IMR-90 (cell line): ENCODE measurements at regions not wholly inside any gene's neighbourhood (a gene's known extent, or its start where the extent isn't known, plus 50 kb on each side); places are given as distances from the start of the nearest gene placed in this dataset.

Experiments used
- ATAC-seq: fragments of 200-7000 bp; cut with Tn5 transposase; 2 replicates; pipeline ENCODE4 v1.9.1; 2020; ENCODE audit warnings: low read depth, mild to moderate bottlenecking, moderate library complexity
- BruUV-seq: library from RNA; stranded (reverse); fragments of 400-500 nt; replicated peaks from 2 replicates; lab custom pipeline; 2021; lab: Mats Ljungman, UMichigan
- CTCF ChIA-PET: fragments of 300-600 bp; formaldehyde crosslinking; extraction: SDS; loops from one replicate; lab custom pipeline; 2021; ENCODE audit warnings: antibody characterized with exemption; lab: Yijun Ruan, JAX
- POLR2A ChIA-PET: fragments of 300-600 bp; sonication (Branson Sonifier 250); formaldehyde crosslinking; loops from one replicate; lab custom pipeline; 2022; ENCODE audit warnings: antibody characterized with exemption; ENCODE audit not compliant: unreplicated experiment; lab: Charles Lee
- DNase-seq: peaks from one replicate; pipeline ENCODE4 v3.0.0; 2013
- H2AFZ ChIP-seq: replicated peaks from 2 replicates; pipeline ENCODE3; 2013; ENCODE audit warnings: low read length, mild to moderate bottlenecking; ENCODE audit not compliant: poor library complexity
- H2AK5ac ChIP-seq: 2 replicates; pipeline ENCODE4 v1.6.1; 2013; ENCODE audit warnings: low read depth, low read length, inconsistent platforms
- H2AK9ac ChIP-seq: replicated peaks from 2 replicates; pipeline ENCODE3; 2013; ENCODE audit warnings: mild to moderate bottlenecking, low read depth, low read length, moderate library complexity; ENCODE audit not compliant: poor library complexity
- H2BK120ac ChIP-seq: 2 replicates; pipeline ENCODE4 v1.6.1; 2013; ENCODE audit warnings: low read depth, low read length, inconsistent platforms
- H2BK15ac ChIP-seq: 3 replicates; pipeline ENCODE4 v1.6.1; 2013; ENCODE audit warnings: low read depth, low read length, inconsistent platforms
- H2BK20ac ChIP-seq: 2 replicates; pipeline ENCODE4 v1.6.1; 2013; ENCODE audit warnings: low read depth, mild to moderate bottlenecking, inconsistent platforms, low read length, moderate library complexity
- H2BK5ac ChIP-seq: 2 replicates; pipeline ENCODE4 v1.6.1; 2013; ENCODE audit warnings: mild to moderate bottlenecking, low read depth, low read length, inconsistent platforms; ENCODE audit not compliant: poor library complexity, severe bottlenecking
- H3K14ac ChIP-seq: replicated peaks from 2 replicates; pipeline ENCODE4 v1.6.1; 2013; ENCODE audit warnings: low read depth, low read length, inconsistent platforms
- H3K18ac ChIP-seq: 2 replicates; pipeline ENCODE4 v1.6.1; 2013; ENCODE audit warnings: low read depth, low read length, control low read depth
- H3K23ac ChIP-seq: 2 replicates; pipeline ENCODE4 v1.6.1; 2013; ENCODE audit warnings: low read depth, low read length, inconsistent platforms
- H3K27ac ChIP-seq: 2 replicates; pipeline ENCODE4 v1.5.1; 2013; ENCODE audit warnings: mild to moderate bottlenecking, control low read depth, low read length; ENCODE audit not compliant: insufficient read depth
- H3K27me3 ChIP-seq: 2 replicates; pipeline ENCODE4 v1.6.1; 2013; ENCODE audit warnings: low read length; ENCODE audit not compliant: control insufficient read depth, insufficient read depth
- H3K36me3 ChIP-seq: 2 replicates; pipeline ENCODE4 v1.6.1; 2013; ENCODE audit warnings: low read length, mixed read lengths; ENCODE audit not compliant: control insufficient read depth, insufficient read depth
- H3K4ac ChIP-seq: 2 replicates; pipeline ENCODE4 v1.6.1; 2013; ENCODE audit warnings: low read depth, low read length, inconsistent platforms
- H3K4me1 ChIP-seq: 2 replicates; pipeline ENCODE4 v1.6.1; 2013; ENCODE audit warnings: low read length, mixed read lengths; ENCODE audit not compliant: control insufficient read depth, insufficient read depth
- H3K4me2 ChIP-seq: 2 replicates; pipeline ENCODE4 v1.6.1; 2013; ENCODE audit warnings: low read depth, mild to moderate bottlenecking, control low read depth, low read length, moderate library complexity
- H3K4me3 ChIP-seq: 2 replicates; pipeline ENCODE4 v1.5.1; 2013; ENCODE audit warnings: low read depth, mild to moderate bottlenecking, control low read depth, low read length, moderate library complexity; ENCODE audit not compliant: insufficient read depth
- H3K56ac ChIP-seq: 2 replicates; pipeline ENCODE4 v1.6.1; 2013; ENCODE audit warnings: low read length, inconsistent platforms; ENCODE audit not compliant: insufficient read depth; ENCODE audit errors: extremely low read depth
- H3K79me1 ChIP-seq, 2 experiments: 2 replicates each; pipeline ENCODE4 v1.6.1; 2013; ENCODE audit warnings: low read length in 2 of 2, inconsistent platforms in 1 of 2, low read depth in 1 of 2
- H3K9ac ChIP-seq: 2 replicates; pipeline ENCODE4 v1.6.1; 2013; ENCODE audit warnings: low read depth, low read length, control low read depth
- H3K9me1 ChIP-seq: 2 replicates; pipeline ENCODE4 v1.6.1; 2013; ENCODE audit warnings: low read length, inconsistent platforms; ENCODE audit not compliant: insufficient read depth
- H3K9me3 ChIP-seq: 2 replicates; pipeline ENCODE4 v1.6.1; 2013; ENCODE audit warnings: low read length; ENCODE audit not compliant: control insufficient read depth, insufficient read depth
- H4K20me1 ChIP-seq: 2 replicates; pipeline ENCODE4 v1.6.1; 2013; ENCODE audit warnings: low read length, inconsistent platforms; ENCODE audit not compliant: insufficient read depth
- H4K5ac ChIP-seq: 2 replicates; pipeline ENCODE4 v1.6.1; 2013; ENCODE audit warnings: mild to moderate bottlenecking, low read depth, low read length, control low read depth
- H4K8ac ChIP-seq, 2 experiments: 2 replicates each; pipeline ENCODE4 v1.6.1; 2013; ENCODE audit warnings: low read depth in 2 of 2, low read length in 2 of 2, control low read depth in 1 of 2, inconsistent platforms in 1 of 2
- H4K91ac ChIP-seq: 2 replicates; pipeline ENCODE4 v1.6.1; 2013; ENCODE audit warnings: low read depth, low read length, inconsistent platforms; ENCODE audit not compliant: insufficient read depth
- BHLHE40 ChIP-seq: fragments of 150-350 bp; IDR thresholded peaks from 2 replicates; pipeline ENCODE4 v1.6.1; 2016; ENCODE audit warnings: mild to moderate bottlenecking, low read depth, low read length
- CEBPB ChIP-seq: IDR thresholded peaks from 2 replicates; pipeline ENCODE4 v1.6.1; 2012; ENCODE audit warnings: low read depth, low read length, improper control_type of control experiment
- CHD1 ChIP-seq: IDR thresholded peaks from 2 replicates; pipeline ENCODE4 v1.6.1; 2012; ENCODE audit warnings: low read depth, low read length, improper control_type of control experiment
- CTCF ChIP-seq: conservative IDR thresholded peaks from 2 replicates; pipeline ENCODE4 v1.5.1; 2012; ENCODE audit warnings: mild to moderate bottlenecking, low read depth, low read length, improper control_type of control experiment
- FOS ChIP-seq: fragments of 150-350 bp; IDR thresholded peaks from 2 replicates; pipeline ENCODE4 v1.6.1; 2016; ENCODE audit warnings: low read depth, low read length
- MAFK ChIP-seq: IDR thresholded peaks from 2 replicates; pipeline ENCODE4 v1.6.1; 2012; ENCODE audit warnings: low read depth, low read length, improper control_type of control experiment
- MAZ ChIP-seq: IDR thresholded peaks from 2 replicates; pipeline ENCODE4 v1.6.1; 2012; ENCODE audit warnings: low read depth, mild to moderate bottlenecking, low read length, improper control_type of control experiment, moderate library complexity, borderline replicate concordance
- MXI1 ChIP-seq: IDR thresholded peaks from 2 replicates; pipeline ENCODE4 v1.6.1; 2012; ENCODE audit warnings: low read depth, mild to moderate bottlenecking, low read length, moderate library complexity, borderline replicate concordance
- NFE2L2 ChIP-seq: fragments of 150-350 bp; IDR thresholded peaks from 2 replicates; pipeline ENCODE4 v1.6.1; 2016; ENCODE audit warnings: low read depth, mild to moderate bottlenecking, low read length
- POLR2A ChIP-seq: IDR thresholded peaks from 2 replicates; pipeline ENCODE4 v1.6.1; 2012; ENCODE audit warnings: mild to moderate bottlenecking, low read depth, low read length
- RAD21 ChIP-seq: IDR thresholded peaks from 2 replicates; pipeline ENCODE4 v1.6.1; 2012; ENCODE audit warnings: low read length, improper control_type of control experiment
- RCOR1 ChIP-seq: IDR thresholded peaks from 2 replicates; pipeline ENCODE4 v1.6.1; 2012; ENCODE audit warnings: mild to moderate bottlenecking, low read length, improper control_type of control experiment; ENCODE audit not compliant: insufficient replicate concordance
- RFX5 ChIP-seq: IDR thresholded peaks from 2 replicates; pipeline ENCODE4 v1.8.0; 2012; ENCODE audit warnings: low read depth, mild to moderate bottlenecking, low read length, moderate library complexity
- SMC3 ChIP-seq: fragments of 150-350 bp; IDR thresholded peaks from 2 replicates; pipeline ENCODE4 v1.6.1; 2016; ENCODE audit warnings: low read depth, mild to moderate bottlenecking, antibody characterized with exemption, low read length, moderate library complexity
- WGBS, 2 experiments: methylation state at CpG; one replicate each; pipeline versions ENCODE4 v1.1.5 to v1.1.7; 2013; ENCODE audit warnings: missing lambda C conversion rate in 2 of 2; ENCODE audit not compliant: insufficient read length in 1 of 2; ENCODE audit errors: extremely low coverage in 2 of 2; 5-methylcytosine and 5-hydroxymethylcytosine counted together
- dilution Hi-C: fragments of 300-500 bp; cut with HindIII; formaldehyde crosslinking; loops from one replicate; pipeline ENCODE4 v1.14.3; 2018; ENCODE audit warnings: low sequenced_read_pairs; ENCODE audit not compliant: unreplicated experiment
- in situ Hi-C: fragments of 300-500 bp; cut with MboI; formaldehyde crosslinking; loops from 3 replicates; pipeline ENCODE4 v1.14.3; 2019; ENCODE audit warnings: low sequenced_read_pairs, inconsistent platforms, mixed read lengths
- intact Hi-C: fragments of 100-400 bp; cut with micrococcal nuclease; formaldehyde crosslinking; loops from 2 replicates; pipeline ENCODE4 v1.10.0; 2022
- TF ChIP-seq, protein P1 (sequence below): fragments of 150-350 bp; IDR thresholded peaks from 2 replicates; pipeline ENCODE4 v1.6.1; 2017; ENCODE audit warnings: mild to moderate bottlenecking, antibody characterized with exemption, low read length, low read depth
- TF ChIP-seq, protein P2 (sequence below): fragments of 150-350 bp; IDR thresholded peaks from 2 replicates; pipeline ENCODE4 v1.6.1; 2016; ENCODE audit warnings: low read depth, mild to moderate bottlenecking, low read length, moderate library complexity, borderline replicate concordance

GRCh38 chr1:65036570-65037051 is 70.3 kb upstream of the JAK1 start:
- ATAC-seq, result no peak
- Histone ChIP-seq H3K79me1 (no peaks in the 10 kb centered on the region), H3K23ac (no peak overlapping the region), H4K8ac (no peak overlapping the region), H3K56ac (no peak overlapping the region), H3K36me3 (no peaks in the 10 kb centered on the region), H3K9me1 (no peaks in the 10 kb centered on the region), H4K20me1 (no peaks in the 10 kb centered on the region), H3K9me3 (no peaks in the 10 kb centered on the region), H3K27me3 (peaks cover 2% of the 10 kb centered on the region; the same call in 1 of the 2 replicates), H2BK120ac (no peak overlapping the region), H2BK20ac (no peak overlapping the region), H2BK15ac (no peak overlapping the region), H4K91ac (no peak overlapping the region), H2AFZ (no peak overlapping the region), H3K4me1 (no peaks in the 10 kb centered on the region), H3K9ac (no peak overlapping the region), H3K18ac (no peak overlapping the region), H3K27ac (no peak overlapping the region), H4K5ac (no peak overlapping the region), H2BK5ac (no peak overlapping the region), H3K4ac (no peak overlapping the region), H3K4me3 (no peak overlapping the region), H3K14ac (no peak overlapping the region), H2AK9ac (no peak overlapping the region), H3K4me2 (no peak overlapping the region), H2AK5ac (no peak overlapping the region)
- no TSS peak for BruUV-seq
- in situ Hi-C loops (no loop called here), intact Hi-C loops (no loop called here), dilution Hi-C loops (no loop called here)
- no peak for DNase-seq
- CTCF ChIA-PET, result interaction anchor here (1.8 kb wide), 1 partner anchor 16 kb away, joined by 5 read pairs; no protein-coding TSS in a partner anchor
- TF ChIP-seq RFX5, result no peak
- TF ChIP-seq CHD1, result no peak
- no peak for TF ChIP-seq POLR2A
- TF ChIP-seq RCOR1, result no peak
- no peak for TF ChIP-seq MXI1
- no peak for TF ChIP-seq MAFK
- TF ChIP-seq, protein P1, sequence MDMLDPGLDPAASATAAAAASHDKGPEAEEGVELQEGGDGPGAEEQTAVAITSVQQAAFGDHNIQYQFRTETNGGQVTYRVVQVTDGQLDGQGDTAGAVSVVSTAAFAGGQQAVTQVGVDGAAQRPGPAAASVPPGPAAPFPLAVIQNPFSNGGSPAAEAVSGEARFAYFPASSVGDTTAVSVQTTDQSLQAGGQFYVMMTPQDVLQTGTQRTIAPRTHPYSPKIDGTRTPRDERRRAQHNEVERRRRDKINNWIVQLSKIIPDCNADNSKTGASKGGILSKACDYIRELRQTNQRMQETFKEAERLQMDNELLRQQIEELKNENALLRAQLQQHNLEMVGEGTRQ, result no peak
- TF ChIP-seq CTCF, result no peak
- TF ChIP-seq, protein P2, sequence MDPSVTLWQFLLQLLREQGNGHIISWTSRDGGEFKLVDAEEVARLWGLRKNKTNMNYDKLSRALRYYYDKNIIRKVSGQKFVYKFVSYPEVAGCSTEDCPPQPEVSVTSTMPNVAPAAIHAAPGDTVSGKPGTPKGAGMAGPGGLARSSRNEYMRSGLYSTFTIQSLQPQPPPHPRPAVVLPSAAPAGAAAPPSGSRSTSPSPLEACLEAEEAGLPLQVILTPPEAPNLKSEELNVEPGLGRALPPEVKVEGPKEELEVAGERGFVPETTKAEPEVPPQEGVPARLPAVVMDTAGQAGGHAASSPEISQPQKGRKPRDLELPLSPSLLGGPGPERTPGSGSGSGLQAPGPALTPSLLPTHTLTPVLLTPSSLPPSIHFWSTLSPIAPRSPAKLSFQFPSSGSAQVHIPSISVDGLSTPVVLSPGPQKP, result no peak
- no peak for TF ChIP-seq CEBPB
- TF ChIP-seq RAD21, result no peak
- TF ChIP-seq FOS, result no peak
- TF ChIP-seq SMC3, result no peak
- TF ChIP-seq NFE2L2, result no peak
- no peak for TF ChIP-seq BHLHE40
- TF ChIP-seq MAZ, result no peak
- POLR2A ChIA-PET, result no interaction called here
- WGBS, 2 experiments, result no CpG with 5 or more reads among the region's 1 CpG
